Endothelial cell of umbilical vein (primary cell): ENCODE measurements at regions not wholly inside any gene's neighbourhood (a gene's known extent, or its start where the extent isn't known, plus 50 kb on each side); places are given as distances from the start of the nearest gene placed in this dataset.

ENCODE experiments used
- BruUV-seq: library from RNA; stranded (reverse); fragments of 400-500 nt; replicated peaks from 2 replicates; lab custom pipeline; 2021; lab: Mats Ljungman, UMichigan
- CTCF ChIA-PET: fragments of 300-600, 350-600 bp; sonication (Branson Sonifier 250); formaldehyde crosslinking; loops from one replicate; lab custom pipeline; 2021; ENCODE audit warnings: antibody characterized with exemption, inconsistent platforms; lab: Charles Lee
- POLR2A ChIA-PET: fragments of 300-600, 350-600 bp; sonication (Branson Sonifier 250); formaldehyde crosslinking; loops from one replicate; lab custom pipeline; 2021; ENCODE audit warnings: antibody characterized with exemption, inconsistent platforms; lab: Charles Lee
- DNase-seq: peaks from one replicate; pipeline ENCODE4 v3.0.0-alpha.2; 2011; ENCODE audit warnings: low read depth, low spot score
- FAIRE-seq: peaks from 2 replicates; lab custom pipeline; 2011; peaks lifted over from hg19 to GRCh38; lab: Jason Lieb, UNC
- H2AFZ ChIP-seq: 2 replicates; pipeline ENCODE4 v1.6.0; 2012; ENCODE audit warnings: low read depth, low read length, control low read depth, inconsistent platforms
- H3K27ac ChIP-seq: 2 replicates; pipeline ENCODE4 v1.5.1; 2011; ENCODE audit warnings: low read depth, mild to moderate bottlenecking, control low read depth, low read length, moderate library complexity; ENCODE audit not compliant: insufficient read depth
- H3K27me3 ChIP-seq, 2 experiments: 2 replicates each; pipeline versions ENCODE4 v1.6.0 to v1.6.1; 2011; ENCODE audit warnings: low read length in 2 of 2, mixed read lengths in 1 of 2; ENCODE audit not compliant: control insufficient read depth in 2 of 2, insufficient read depth in 2 of 2
- H3K36me3 ChIP-seq, 2 experiments: 2 replicates in 1 of 2; 3 replicates in 1 of 2; pipeline ENCODE4 v1.5.1; 2011; ENCODE audit warnings: low read length in 2 of 2, mild to moderate bottlenecking in 1 of 2, moderate library complexity in 1 of 2; ENCODE audit not compliant: control insufficient read depth in 2 of 2, insufficient read depth in 2 of 2; ENCODE audit errors: extremely low read depth in 1 of 2
- H3K4me1 ChIP-seq: 3 replicates; pipeline ENCODE4 v1.5.1; 2011; ENCODE audit warnings: mild to moderate bottlenecking, low read length; ENCODE audit not compliant: control insufficient read depth, insufficient read depth; ENCODE audit errors: extremely low read depth
- H3K4me2 ChIP-seq: 2 replicates; pipeline ENCODE4 v1.6.1; 2011; ENCODE audit warnings: low read length, control low read depth, mixed read lengths; ENCODE audit not compliant: insufficient read depth
- H3K4me3 ChIP-seq, 3 experiments: fragments of 200-600 bp in 1 of 3; sonication (generic), shearing (Covaris generic) in 1 of 3; replicated peaks in 1 of 3; 2 replicates each; pipeline ENCODE4 v1.5.1; 2011 to 2016; ENCODE audit warnings: control low read depth in 3 of 3, low read length in 3 of 3, mild to moderate bottlenecking in 2 of 3, inconsistent platforms in 1 of 3, low read depth in 1 of 3, moderate library complexity in 1 of 3; ENCODE audit not compliant: insufficient read depth in 1 of 3
- H3K79me2 ChIP-seq: 2 replicates; pipeline ENCODE4 v1.6.0; 2012; ENCODE audit warnings: low read length, inconsistent platforms; ENCODE audit not compliant: control insufficient read depth, insufficient read depth
- H3K9ac ChIP-seq: replicated peaks from 2 replicates; pipeline ENCODE3; 2011; ENCODE audit warnings: low read length, control low read depth; ENCODE audit not compliant: insufficient read depth; ENCODE audit errors: extremely low read depth
- H3K9me1 ChIP-seq: replicated peaks from 3 replicates; pipeline ENCODE4 v1.6.0; 2011; ENCODE audit warnings: mild to moderate bottlenecking, low read length; ENCODE audit not compliant: control insufficient read depth, insufficient read depth; ENCODE audit errors: extremely low read depth
- H3K9me3 ChIP-seq: replicated peaks from 2 replicates; pipeline ENCODE4 v1.5.1; 2012; ENCODE audit warnings: low read length, inconsistent platforms; ENCODE audit not compliant: control insufficient read depth, insufficient read depth
- H4K20me1 ChIP-seq: replicated peaks from 2 replicates; pipeline ENCODE3; 2011; ENCODE audit warnings: mild to moderate bottlenecking, low read length; ENCODE audit not compliant: control insufficient read depth, insufficient read depth; ENCODE audit errors: extremely low read depth
- EZH2 ChIP-seq: IDR thresholded peaks from 2 replicates; pipeline ENCODE4 v1.6.1; 2012; ENCODE audit warnings: borderline replicate concordance, low read depth, mild to moderate bottlenecking, moderate library complexity, low read length, inconsistent platforms; ENCODE audit not compliant: severe bottlenecking
- FOS ChIP-seq: IDR thresholded peaks from 2 replicates; pipeline ENCODE4 v1.6.1; 2011; ENCODE audit warnings: mild to moderate bottlenecking, low read length, moderate library complexity, borderline replicate concordance; ENCODE audit not compliant: insufficient read depth
- GATA2 ChIP-seq: IDR thresholded peaks from 2 replicates; pipeline ENCODE4 v1.7.0; 2011; ENCODE audit warnings: low read depth, mild to moderate bottlenecking, moderate library complexity, mixed read lengths, low read length; ENCODE audit not compliant: insufficient read length, insufficient read depth
- POLR2AphosphoS5 ChIP-seq: IDR thresholded peaks from 2 replicates; pipeline ENCODE4 v1.6.1; 2012; ENCODE audit warnings: low read depth, mild to moderate bottlenecking, control low read depth, low read length, moderate library complexity; ENCODE audit not compliant: insufficient read depth
- dilution Hi-C: fragments of 300-500 bp; cut with MboI; formaldehyde crosslinking; loops from one replicate; pipeline ENCODE4 v1.15.0; 2019; ENCODE audit warnings: low sequenced_read_pairs; ENCODE audit not compliant: extremely low pct_ligation_motif_present
- intact Hi-C: fragments of 100-400 bp; cut with micrococcal nuclease; formaldehyde crosslinking; loops from one replicate; pipeline ENCODE4 v1.10.0; 2022
- TF ChIP-seq, protein P1 (sequence below), 2 donors: IDR thresholded peaks; 1 replicate in 1 of 2; 2 replicates in 1 of 2; pipeline ENCODE4 v1.5.1; 2011; ENCODE audit warnings: low read length in 2 of 2, mild to moderate bottlenecking in 2 of 2, moderate library complexity in 2 of 2, control low read depth in 1 of 2, inconsistent platforms in 1 of 2, low read depth in 1 of 2; ENCODE audit not compliant: insufficient read depth in 1 of 2; ENCODE audit errors: extremely low read depth in 1 of 2
- TF ChIP-seq, protein P2 (sequence below): IDR thresholded peaks from 2 replicates; pipeline ENCODE4 v1.6.1; 2011; ENCODE audit not compliant: insufficient read depth, insufficient read length

DNA sequence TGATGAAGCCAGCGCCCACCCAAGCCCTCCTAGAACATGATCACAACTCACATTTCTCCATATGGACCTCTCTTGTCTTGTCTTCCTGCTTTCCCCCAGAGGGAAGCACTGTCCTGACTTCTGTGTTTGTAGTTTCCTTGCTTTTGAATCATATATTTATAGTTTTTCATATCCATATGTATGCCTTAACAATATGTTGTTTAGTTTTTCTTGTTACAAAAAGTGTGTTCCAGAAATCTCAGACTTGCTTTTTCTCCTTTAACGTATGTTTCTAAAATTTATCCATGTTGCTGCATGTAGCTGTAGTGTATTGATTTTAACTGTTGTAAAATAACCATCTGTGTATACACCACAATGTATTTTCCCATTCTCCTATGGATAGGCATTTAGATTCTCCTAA lies 182.0 kb upstream of the SMIM23 start:
- Histone ChIP-seq H3K4me2 (no peak overlapping the region), H3K9me1 (no peaks in the 10 kb centered on the region), H2AFZ (no peak overlapping the region), H3K27ac (no peak overlapping the region), H3K4me1 (peaks cover 11% of the 10 kb centered on the region), H3K79me2 (no peaks in the 10 kb centered on the region), H3K36me3 (no peaks in the 10 kb centered on the region), H4K20me1 (no peaks in the 10 kb centered on the region), H3K9ac (no peak overlapping the region), H3K9me3 (no peaks in the 10 kb centered on the region), H3K27me3 (peaks cover 2 to 3% of the 10 kb centered on the region in 2 experiments), H3K4me3 (no peak overlapping the region)
- BruUV-seq, result no TSS peak
- DNase-seq (no peak), FAIRE-seq (no peak)
- dilution Hi-C loops, result no loop called here
- intact Hi-C loops, result no loop called here
- ChIA-PET POLR2A (no interaction called here), CTCF (no interaction called here)
- TF ChIP-seq POLR2AphosphoS5 (no peak), GATA2 (no peak), EZH2 (no peak), FOS (no peak)
- TF ChIP-seq, protein P1, sequence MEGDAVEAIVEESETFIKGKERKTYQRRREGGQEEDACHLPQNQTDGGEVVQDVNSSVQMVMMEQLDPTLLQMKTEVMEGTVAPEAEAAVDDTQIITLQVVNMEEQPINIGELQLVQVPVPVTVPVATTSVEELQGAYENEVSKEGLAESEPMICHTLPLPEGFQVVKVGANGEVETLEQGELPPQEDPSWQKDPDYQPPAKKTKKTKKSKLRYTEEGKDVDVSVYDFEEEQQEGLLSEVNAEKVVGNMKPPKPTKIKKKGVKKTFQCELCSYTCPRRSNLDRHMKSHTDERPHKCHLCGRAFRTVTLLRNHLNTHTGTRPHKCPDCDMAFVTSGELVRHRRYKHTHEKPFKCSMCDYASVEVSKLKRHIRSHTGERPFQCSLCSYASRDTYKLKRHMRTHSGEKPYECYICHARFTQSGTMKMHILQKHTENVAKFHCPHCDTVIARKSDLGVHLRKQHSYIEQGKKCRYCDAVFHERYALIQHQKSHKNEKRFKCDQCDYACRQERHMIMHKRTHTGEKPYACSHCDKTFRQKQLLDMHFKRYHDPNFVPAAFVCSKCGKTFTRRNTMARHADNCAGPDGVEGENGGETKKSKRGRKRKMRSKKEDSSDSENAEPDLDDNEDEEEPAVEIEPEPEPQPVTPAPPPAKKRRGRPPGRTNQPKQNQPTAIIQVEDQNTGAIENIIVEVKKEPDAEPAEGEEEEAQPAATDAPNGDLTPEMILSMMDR (IDR thresholded peaks at IDR 0.05; ENCODE audit: extremely low read depth in 1 of 2, insufficient read depth in 1 of 2, low read depth in 1 of 2, low read length in 2 of 2), result no peak
- TF ChIP-seq, protein P2, sequence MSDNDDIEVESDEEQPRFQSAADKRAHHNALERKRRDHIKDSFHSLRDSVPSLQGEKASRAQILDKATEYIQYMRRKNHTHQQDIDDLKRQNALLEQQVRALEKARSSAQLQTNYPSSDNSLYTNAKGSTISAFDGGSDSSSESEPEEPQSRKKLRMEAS, result no peak
